Activated CD8-positive, alpha-beta memory T cell treated with anti-CD3 and anti-CD28 coated beads for 1 hour (primary cell): ENCODE measurements at regions not wholly inside any gene's neighbourhood (a gene's known extent, or its start where the extent isn't known, plus 50 kb on each side); places are given as distances from the start of the nearest gene placed in this dataset.
"Not testable (repeated sequence)": the region's sequence is repeated elsewhere in the genome, so short reads cannot be mapped to it uniquely, and the experiment has no call there.

Experiments used
- DNase-seq, 2 donors: peaks; one replicate each; pipeline ENCODE4 v3.0.0-alpha.2; 2020; ENCODE audit warnings: low read depth in 1 of 2; ENCODE audit errors: extremely low read depth in 1 of 2

GRCh38 chr3:75380276-75380771 lies 283.8 kb upstream of the FRG2C start:
- no peak for DNase-seq

- not testable (repeated sequence) for DNase-seq
These were observed 280.1 kb upstream of the FRG2C start for GRCh38 chr3:75384016-75384415.

GRCh38 chr3:75388486-75389124 lies 275.5 kb upstream of the FRG2C start:
- DNase-seq = not testable (repeated sequence)

- DNase-seq = not testable (repeated sequence)
These were observed 270.8 kb upstream of the FRG2C start for GRCh38 chr3:75393288-75393694.

- not testable (repeated sequence) for DNase-seq
These were observed 270.0 kb upstream of the FRG2C start for GRCh38 chr3:75394102-75394501.

GRCh38 chr3:75394562-75395360 lies 269.4 kb upstream of the FRG2C start:
- DNase-seq = not testable (repeated sequence)

- DNase-seq = no peak
These were observed 268.4 kb upstream of the FRG2C start for GRCh38 chr3:75395580-75396315.

GRCh38 chr3:75396316-75396802 lies 267.8 kb upstream of the FRG2C start:
- DNase-seq = no peak

GRCh38 chr3:75397486-75397885 lies 266.6 kb upstream of the FRG2C start:
- DNase-seq = not testable (repeated sequence)

- DNase-seq = not testable (repeated sequence)
These were observed 241.8 kb upstream of the FRG2C start for GRCh38 chr3:75422101-75422945.

- DNase-seq = not testable (repeated sequence)
These were observed 238.7 kb upstream of the FRG2C start for GRCh38 chr3:75425379-75425778.

GRCh38 chr3:75427486-75427885 lies 236.6 kb upstream of the FRG2C start:
- DNase-seq = not testable (repeated sequence)

GRCh38 chr3:75427906-75428305 lies 236.2 kb upstream of the FRG2C start:
- not testable (repeated sequence) for DNase-seq

- DNase-seq = peak; percentile 16 to 55
These were observed 234.4 kb upstream of the FRG2C start for GRCh38 chr3:75429561-75430220.

- DNase-seq = not testable (repeated sequence)
These were observed 233.7 kb upstream of the FRG2C start for GRCh38 chr3:75430406-75430805.

- not testable (repeated sequence) for DNase-seq
These were observed 233.0 kb upstream of the FRG2C start for GRCh38 chr3:75431120-75431519.

GRCh38 chr3:75432466-75432865 lies 231.7 kb upstream of the FRG2C start:
- DNase-seq = not testable (repeated sequence)

- DNase-seq = not testable (repeated sequence)
These were observed 231.2 kb upstream of the FRG2C start for GRCh38 chr3:75432885-75433284.

GRCh38 chr3:75433295-75433694 lies 230.8 kb upstream of the FRG2C start:
- not testable (repeated sequence) for DNase-seq
